ELR (cell line): ENCODE measurements at regions not wholly inside any gene's neighbourhood (a gene's known extent, or its start where the extent isn't known, plus 50 kb on each side); places are given as distances from the start of the nearest gene placed in this dataset.
"Not testable (repeated sequence)": the region's sequence is repeated elsewhere in the genome, so short reads cannot be mapped to it uniquely, and the experiment has no call there.

Experiments used
- DNase-seq: peaks from one replicate; pipeline ENCODE4 v3.0.0-alpha.2; 2015; ENCODE audit warnings: low read depth

DNA sequence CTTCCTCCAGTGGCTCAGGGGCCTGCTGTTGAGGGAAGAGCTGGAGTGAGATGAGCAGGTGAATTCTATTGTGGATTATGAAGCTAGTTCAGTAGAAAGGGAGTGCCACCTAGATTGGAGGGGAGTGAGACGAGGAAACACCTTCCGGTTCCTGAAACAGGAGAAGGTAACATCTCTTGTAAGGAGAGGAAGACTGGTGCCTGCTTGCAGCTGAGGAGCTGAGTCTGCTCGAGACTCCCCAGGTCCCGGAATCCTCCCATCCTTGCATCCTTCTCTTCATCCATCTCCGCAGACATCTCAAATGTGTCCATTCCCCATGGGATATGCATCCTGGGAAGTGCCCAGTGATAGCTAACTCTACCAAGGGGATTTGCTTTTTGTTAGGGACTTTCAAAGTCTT, 242.9 kb upstream of the ZFP64 start:
- no peak for DNase-seq

DNA sequence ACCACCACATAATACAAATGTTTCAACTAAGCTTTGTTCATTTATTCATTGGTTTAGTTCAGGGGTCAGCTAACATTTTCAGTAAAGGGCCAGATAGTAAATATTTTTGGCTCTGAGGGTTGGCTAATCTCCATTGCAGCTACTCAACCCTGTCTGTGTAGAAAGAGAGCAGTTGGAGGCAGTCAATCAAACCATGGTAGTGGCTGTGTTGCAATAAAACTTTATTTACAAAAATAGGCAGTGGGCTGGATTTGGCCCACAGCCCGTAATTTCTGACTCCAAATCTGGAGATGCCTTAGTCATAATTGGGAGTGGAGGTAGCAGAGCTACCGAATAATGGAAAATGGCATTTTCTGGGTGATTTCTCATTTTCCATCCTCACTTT, 242.5 kb upstream of the ZFP64 start:
- no peak for DNase-seq

DNA sequence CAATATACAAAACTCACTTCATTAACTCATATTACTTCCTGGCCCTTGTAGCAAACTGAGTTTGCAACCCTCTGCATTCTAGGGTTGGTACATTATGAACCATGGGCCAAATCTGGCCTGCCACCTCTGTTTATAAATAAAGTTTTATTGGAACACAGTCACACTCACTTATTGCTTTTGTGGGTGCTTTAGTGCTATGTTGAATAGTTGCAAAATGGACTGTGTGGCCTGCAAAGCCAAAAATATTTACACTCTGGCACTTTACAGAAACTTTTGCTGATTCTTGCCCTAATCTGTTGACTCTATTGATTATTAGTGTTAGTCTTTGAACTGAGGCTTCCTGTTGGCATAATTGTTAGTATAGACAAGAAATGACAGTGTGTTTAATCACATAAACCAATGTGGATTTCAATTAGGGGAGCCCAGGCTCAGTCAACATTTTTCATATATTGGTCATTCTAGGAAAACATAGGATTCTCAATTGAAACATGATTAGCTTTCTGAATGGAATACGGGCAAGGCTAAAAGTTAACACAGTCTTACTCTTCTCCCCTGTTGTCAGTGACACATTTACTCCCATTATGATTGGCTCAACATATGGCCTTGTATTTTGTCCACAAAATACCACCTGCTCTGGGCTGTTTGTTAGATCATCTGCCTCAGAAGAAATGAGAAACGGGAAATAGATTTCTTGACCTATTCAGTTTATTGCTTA, 241.9 kb upstream of the ZFP64 start:
- DNase-seq = no peak

DNA sequence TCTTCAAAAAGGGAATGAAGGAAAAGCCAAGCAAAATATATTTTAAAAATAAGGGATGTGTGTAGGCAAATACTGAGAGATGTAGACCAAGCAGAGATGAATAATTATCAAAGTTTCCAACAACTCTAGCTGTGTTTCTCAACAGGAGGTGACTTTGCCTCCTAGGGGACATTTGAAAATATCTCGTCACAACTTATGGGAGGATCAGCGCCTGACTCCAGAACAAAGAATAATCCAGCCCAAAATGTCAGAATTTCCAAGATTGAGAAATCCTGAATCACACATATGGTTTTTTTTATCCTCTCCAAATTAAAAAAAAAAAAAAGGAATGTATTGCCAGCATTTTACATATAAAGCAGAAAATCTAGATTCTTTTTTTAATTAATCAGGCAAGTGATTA, 241.2 kb upstream of the ZFP64 start:
- no peak for DNase-seq

DNA sequence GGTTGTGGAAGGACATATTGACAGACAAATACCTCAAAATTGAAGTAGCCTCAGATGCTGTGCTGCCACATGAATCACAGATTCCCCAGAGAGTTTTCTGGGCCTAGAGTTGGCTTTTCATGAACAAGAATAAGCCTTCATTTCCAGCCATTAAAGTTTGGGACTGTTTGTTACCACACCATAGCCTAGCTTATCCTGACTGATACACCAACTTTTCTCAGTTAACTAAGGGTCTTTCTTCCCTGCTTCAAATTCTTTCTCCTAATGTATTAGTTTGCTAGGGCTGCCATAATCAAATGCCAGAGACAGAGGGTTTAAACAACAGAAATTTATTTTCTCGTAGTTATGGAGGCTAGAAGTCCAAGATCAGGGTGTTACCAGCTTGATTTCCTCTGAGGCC, 237.4 kb upstream of the ZFP64 start:
- no peak for DNase-seq

DNA sequence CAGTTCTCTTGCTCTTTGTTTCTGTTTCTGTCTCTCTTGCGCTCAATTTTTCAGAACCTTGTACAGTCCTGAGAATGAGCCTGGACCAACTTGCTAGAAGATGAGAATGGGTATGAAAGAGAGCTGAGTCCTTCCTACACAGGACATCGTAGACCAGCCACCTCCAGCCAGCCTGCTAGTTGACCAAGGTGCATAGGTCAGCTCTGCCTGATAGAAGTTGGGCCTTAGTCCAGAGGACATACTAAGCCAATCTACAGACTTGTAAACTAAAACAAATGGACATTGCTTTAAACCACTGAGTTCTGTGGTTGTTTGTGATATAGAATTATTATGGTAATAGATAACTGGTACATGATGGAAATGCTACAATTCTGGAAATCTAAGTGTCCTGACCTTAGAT, 236.4 kb upstream of the ZFP64 start:
- no peak for DNase-seq

DNA sequence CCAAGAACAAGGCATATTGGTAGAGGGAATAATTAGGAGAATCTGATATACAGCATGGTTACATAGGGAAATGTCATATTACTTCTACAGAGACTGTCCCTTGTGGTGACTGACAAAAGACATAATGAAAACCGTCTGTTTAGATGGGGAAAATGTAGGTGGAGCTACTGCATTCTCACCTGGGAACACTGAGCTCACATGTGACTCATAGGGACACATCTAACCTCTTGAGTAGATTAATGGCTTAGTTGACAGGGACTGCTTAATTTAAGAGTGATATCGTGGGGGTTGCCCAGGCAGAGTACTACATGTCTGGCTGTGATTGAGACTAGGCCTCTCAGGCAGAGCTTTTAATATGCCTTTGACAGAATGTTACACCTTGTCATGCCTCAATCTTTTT, 235.3 kb upstream of the ZFP64 start:
- no peak for DNase-seq

DNA sequence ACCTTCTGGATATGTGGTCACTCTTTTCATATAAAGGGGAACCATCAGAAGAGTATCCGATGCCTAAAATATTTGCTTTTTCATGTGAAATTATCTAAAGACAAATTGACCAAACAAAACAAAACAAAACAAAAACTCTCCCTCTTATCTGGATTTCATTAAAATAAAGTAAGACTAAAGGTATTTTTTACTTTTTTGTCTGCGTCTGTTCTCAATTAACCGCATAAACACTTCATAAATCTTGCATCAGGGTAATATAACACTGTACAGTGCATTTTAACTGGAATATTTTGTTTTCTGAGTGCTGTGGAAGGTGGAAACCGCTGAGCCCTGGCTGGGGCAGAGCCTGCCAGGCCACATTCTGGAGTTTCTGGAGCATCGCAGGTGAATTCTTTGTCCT, 234.1 kb upstream of the ZFP64 start:
- no peak for DNase-seq

DNA sequence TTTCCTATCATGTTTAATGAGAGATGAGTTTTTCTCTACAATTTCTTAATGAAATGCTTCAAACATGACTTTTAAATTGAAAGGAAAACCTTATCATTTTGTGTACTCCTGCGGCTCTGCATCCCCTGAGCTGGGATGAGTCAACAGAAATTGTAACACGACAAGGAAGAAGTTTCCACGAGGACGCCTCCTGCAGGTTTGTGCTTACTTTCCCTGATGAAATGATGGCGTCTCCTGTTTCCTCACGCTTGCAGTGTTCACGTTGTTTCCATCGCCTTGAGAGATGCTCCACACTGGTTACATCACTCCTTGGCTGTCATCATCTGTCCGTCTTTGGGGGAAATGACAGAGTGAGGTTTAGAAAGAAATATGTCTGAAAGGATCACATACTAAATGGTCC, 233.7 kb upstream of the ZFP64 start:
- DNase-seq = peak; percentile 4

DNA sequence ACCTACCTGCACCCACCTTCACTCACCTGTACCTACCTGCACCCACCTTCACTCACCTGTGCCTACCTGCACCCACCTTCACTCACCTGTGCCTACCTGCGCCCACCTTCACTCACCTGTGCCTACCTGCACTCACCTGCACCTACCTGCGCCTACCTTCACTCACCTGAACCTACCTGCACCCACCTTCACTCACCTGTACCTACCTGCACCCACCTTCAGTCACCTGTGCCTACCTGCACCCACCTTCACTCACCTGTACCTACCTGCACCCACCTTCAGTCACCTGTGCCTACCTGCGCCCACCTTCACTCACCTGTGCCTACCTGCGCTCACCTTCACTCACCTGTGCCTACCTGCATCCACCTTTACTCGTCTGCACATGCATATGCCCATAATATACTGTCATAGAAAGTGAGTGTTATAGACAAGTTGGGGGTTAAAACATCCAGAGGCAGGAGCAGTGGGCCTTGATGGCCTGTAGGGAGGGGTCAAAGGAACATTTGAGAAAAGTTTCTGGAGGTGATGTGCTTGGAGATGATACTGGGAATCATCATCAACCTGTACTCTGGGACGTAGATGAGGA, 232.9 kb upstream of the ZFP64 start:
- peak; percentile 4 for DNase-seq

DNA sequence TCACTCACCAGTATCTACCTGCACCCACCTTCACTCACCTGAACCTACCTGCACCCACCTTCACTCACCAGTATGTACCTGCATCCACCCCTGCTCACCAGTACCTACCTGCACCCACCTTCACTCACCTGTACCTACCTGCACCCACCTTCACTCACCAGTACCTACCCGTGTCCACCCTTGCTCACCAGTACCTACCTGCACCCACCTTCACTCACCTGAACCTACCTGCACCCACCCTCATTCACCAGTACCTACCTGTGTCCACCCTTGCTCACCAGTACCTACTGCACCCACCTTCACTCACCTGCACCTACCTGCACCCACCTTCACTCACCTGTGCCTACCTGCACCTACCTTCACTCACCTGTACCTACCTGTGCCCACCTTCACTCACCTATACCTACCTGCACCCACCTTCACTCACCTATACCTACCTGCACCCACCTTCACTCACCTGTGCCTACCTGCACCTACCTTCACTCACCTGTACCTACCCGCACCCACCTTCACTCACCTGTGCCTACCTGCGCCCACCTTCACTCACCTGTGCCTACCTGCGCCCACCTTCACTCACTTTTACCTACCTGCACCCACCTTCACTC, 232.1 kb upstream of the ZFP64 start:
- DNase-seq = not testable (repeated sequence)

DNA sequence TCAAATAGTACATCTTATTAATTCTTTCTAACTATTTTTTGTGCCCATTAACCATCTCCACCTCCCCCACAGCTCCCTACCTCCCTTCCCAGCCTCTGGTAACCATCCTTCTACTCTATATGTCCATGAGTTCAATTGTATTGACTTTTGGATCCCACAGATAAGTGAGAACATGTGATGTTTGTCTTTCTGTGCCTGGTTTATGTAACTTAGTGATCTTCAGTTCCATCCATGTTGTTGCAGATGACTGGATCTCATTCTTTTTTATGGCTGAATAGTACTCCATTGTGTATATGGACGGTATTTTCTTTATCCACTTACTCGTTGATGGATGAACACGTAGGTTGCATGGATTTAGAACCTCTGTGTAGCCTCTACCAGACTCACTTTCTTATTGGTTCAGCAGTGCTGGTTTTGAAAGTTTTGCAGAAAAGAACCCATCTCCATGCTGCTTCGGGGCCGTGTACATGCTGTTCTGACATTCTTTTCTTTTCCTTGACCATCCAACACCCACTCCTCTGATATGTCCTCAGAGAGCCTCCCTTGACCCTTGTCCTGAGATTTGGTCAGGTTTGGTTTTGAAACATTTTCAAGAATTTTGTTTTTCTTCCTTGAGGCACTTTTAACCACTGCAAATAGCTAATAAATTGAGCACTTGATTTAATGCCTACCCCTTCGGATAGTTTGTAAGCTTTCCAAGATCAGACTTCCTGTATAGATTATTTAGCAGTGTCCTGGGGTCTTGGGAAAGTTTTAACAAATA, 231.2 kb upstream of the ZFP64 start:
- peak; percentile 20 for DNase-seq

DNA sequence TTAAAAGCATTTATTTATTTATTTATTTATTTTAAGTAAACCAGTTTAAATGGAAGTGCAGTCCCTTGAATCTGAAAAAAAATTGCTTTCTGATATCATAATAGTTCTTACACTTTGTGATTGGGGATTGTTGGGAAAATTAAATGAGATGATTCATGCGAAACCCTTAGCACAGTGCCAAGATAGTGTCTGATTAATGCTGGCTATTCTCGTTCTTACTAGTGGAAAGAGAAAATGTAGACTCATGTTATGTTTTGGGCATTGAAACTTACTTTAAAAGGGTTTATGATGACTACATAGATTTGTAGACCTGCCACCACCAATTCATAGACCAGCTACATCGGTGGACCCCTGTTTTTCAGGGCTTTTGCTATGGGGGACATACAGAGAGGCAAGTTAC, 229.2 kb upstream of the ZFP64 start:
- DNase-seq = no peak

DNA sequence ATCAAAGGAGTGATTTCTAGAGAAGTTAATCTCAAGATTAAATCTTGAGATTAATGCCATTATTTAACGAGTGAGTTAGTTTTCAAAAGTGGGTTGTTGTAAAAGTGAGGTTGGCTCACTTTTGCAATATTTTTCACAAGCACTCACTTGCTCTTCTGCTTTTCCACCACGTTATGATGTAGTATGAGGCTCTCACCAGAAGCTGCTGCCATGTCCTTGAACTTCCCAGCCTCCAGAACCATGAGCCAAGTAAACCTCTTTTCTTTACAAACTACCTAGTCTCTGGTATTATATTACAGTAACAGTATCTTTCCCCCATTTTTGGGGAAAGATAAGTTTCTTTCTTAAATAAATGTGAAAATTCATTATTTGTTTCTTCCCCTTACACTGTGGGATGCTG, 227.6 kb upstream of the ZFP64 start:
- no peak for DNase-seq

DNA sequence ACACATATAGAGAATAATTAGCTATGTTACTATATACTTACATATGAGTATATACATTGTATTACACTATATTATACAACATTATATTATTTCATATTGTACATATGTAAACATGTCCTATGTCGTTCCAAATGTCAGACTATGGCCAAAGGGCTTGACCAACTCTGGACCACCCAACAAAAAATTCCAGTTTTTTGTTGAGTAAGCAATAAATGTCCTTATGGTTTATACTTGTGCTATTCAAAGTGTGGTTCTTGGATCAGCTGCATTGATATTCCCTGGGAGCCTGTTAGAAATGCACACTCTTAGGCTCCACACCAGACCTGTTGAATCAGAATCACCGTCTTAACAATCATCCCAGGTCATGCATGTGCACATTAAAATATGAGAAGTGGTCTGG, 225.4 kb upstream of the ZFP64 start:
- no peak for DNase-seq

DNA sequence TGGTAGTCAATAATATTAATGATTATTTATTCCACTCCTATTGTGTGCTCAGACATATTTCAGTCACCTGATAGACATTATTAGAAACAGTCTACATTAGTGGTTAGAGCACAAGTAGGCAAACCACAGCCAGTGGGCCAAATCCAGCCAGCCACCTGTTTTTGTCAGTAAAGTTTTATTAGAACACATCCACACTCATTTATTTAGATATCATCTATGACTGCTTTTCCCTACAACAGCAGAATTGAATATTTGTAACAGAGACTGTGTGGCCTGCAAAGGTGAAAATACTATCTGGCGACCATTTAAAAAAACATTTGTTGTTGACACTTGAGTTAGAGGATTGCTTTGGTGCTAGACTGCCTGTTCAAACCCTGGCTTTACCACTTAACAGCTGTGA, 220.0 kb upstream of the ZFP64 start:
- no peak for DNase-seq

DNA sequence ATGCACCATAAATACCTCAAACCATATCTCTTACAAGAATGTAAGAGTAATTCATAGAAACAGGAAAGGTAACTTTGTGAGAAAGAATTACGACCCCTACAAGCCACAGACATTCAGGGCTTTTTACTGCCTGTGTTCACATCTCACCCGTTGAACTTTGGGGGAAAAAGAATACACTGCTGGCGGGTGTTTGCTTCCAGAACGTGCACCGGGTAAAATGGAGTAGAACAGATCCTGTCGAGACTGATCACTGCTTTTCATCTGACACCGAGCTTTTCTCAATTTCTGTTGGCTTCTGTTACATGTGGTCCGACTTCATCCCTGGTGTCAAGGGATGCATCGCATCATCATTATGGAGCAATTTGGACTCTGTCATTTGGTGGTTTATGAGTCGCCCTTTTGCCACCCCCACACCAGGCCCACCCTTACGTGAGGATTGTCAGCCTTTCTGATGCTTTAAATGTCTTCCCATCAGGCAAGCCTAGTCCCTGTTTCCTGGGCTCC, 219.2 kb upstream of the ZFP64 start:
- DNase-seq = no peak

DNA sequence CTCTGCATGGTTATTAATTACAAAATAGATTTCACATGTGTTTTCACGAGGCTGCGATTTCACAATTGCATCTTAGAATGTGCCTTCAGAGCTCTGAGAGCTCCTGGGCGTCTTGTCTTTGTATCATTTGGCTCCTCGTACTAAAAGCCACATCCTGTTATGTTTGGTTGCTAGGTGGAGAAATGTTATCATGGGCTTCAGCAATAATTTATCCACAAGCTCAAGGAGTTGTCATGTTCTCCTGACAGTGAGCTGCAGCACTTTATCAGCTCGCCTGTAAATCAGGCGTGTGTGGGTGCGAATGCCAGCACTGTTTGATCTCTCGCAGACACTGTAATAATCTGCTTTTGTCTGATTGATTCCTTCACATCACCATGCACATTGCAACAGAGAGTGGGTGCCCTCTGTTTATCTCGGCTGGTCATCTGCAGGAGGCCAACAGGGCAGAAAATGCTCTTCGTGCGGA, 218.6 kb upstream of the ZFP64 start:
- no peak for DNase-seq

DNA sequence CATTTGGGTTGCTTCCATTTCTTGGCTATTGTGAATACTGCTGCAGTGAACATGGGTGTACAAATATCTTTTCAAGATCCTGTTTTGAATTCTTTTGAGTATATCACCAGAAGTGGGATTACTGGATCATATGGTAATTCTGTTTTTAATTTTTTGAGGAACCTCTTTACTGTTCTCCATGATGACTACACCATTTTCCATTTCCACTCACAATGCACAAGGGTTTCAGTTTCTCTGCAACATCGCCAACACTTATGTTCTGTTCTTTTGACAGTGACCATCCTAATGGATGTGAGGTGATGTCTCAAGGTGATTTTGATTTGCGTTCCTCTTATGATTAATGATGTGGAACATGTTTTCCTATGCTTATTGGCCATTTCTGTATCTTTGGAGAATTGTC, 214.4 kb upstream of the ZFP64 start:
- DNase-seq = no peak

DNA sequence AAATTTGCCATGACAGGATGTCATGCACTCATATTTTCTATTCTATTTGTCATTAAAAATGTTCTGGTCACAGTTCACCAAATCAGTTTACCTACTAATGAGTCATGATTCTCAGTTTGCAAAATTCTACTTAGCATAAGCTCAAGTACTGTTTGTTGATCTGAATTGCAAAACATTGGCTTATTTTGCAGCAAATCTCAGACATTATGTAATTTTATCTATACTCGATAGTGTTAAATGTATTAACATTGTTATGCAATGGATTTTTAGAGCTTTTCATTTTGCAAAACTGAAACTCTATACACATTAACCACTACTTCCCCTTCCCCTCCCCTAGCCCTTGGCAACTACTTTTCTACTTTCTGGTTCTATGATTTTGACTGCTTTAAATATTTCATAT, 213.8 kb upstream of the ZFP64 start:
- no peak for DNase-seq

DNA sequence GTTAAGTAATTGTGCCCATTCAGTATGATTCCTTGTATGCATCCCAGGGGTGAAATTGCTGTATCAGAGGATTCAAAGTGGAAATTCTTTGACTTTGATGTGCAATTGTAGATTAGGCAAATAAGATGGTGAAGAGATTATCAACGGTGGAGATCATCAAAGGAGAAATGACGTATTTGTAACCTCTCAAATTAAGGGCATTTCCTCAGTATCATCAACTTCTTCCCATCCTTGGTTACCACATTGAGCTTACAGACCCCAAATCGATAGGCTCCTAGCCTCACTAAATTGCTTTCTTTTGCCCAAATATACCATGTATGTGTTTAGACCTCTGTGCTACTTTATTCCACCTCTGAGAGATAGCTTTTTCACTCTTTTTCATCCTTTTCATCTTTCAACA, 213.1 kb upstream of the ZFP64 start:
- DNase-seq = no peak

DNA sequence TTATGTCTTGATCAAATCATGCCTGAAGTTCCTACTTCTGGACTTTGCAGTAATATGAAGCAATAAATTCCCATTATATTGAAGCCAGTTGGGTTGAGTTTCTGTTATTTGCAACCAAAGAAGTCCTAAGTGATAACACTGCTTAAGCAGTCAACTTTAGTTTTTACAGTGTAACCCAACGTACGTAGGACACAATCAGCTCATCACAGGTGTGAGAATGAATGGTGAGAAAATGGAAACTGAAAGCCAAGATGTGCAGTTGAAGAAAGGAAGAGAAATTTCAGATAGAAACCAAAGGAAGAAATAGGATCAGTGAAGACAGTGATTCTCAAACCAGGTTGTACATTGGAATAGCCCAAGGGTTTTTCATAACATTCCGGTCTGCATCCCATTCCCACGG, 211.4 kb upstream of the ZFP64 start:
- no peak for DNase-seq

DNA sequence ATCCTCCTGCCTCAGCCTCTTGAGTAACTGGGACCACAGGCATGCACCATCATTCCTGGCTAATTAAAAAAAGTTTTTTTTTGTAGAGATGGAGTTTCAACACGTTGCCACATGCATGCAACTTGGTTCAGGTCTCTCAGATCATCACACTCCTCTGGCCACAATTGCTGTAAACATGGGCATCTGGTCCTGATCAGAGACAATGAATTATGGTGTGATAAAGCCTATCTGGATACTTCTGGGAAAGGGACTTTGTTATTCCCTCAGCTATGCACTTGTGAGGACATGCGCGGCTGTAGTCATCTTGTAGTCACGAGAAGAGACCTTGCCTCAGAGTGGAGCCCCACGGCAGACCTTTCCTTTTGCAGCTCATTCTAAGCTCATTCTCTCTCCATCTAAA, 210.9 kb upstream of the ZFP64 start:
- no peak for DNase-seq
